K562 (cell line): ENCODE measurements at regions not wholly inside any gene's neighbourhood (a gene's known extent, or its start where the extent isn't known, plus 50 kb on each side); places are given as distances from the start of the nearest gene placed in this dataset.

Source experiments
- ATAC-seq: fragments of 200-7000 bp; cut with Tn5 transposase; 3 replicates; pipeline ENCODE4 v1.9.1; 2020; ENCODE audit warnings: moderate library complexity
- BruUV-seq: library from RNA; stranded (reverse); fragments of 400-500 nt; replicated peaks from 2 replicates; lab custom pipeline; 2021; lab: Mats Ljungman, UMichigan
- CTCF ChIA-PET: fragments of 300-600 bp; formaldehyde crosslinking; extraction: SDS; loops from one replicate; lab custom pipeline; 2021; ENCODE audit warnings: low intra/inter-chr PET ratio; lab: Yijun Ruan, JAX
- POLR2A ChIA-PET: fragments of 300-600, 350-650 bp; sonication (Branson Sonifier 250); formaldehyde crosslinking; extraction: SDS; loops from one replicate; lab custom pipeline; 2021; ENCODE audit warnings: antibody characterized with exemption, inconsistent platforms; lab: Yijun Ruan, JAX
- DNase-seq, 4 experiments: peaks; one replicate each; pipeline versions ENCODE4 v3.0.0 to v3.0.0-alpha.2; 2011 to 2018; ENCODE audit warnings: low spot score in 3 of 4, mixed read lengths in 3 of 4; ENCODE audit errors: extremely low read depth in 1 of 4
- FAIRE-seq: peaks from 2 replicates; lab custom pipeline; 2011; peaks lifted over from hg19 to GRCh38; lab: Jason Lieb, UNC
- H2AFZ ChIP-seq: 2 replicates; pipeline ENCODE4 v1.6.0; 2011; ENCODE audit warnings: low read depth, low read length, control low read depth, inconsistent platforms
- H3K27ac ChIP-seq: fragments of 200-600 bp; 3 replicates; pipeline ENCODE4 v1.8.0; 2011; ENCODE audit warnings: low read depth, mild to moderate bottlenecking, control low read depth, inconsistent platforms, low read length, moderate library complexity, mixed read lengths; ENCODE audit errors: extremely low read depth
- H3K27me3 ChIP-seq, 2 experiments: fragments of 300-600 bp in 1 of 2; 2 replicates in 1 of 2; 3 replicates in 1 of 2; pipeline versions ENCODE4 v1.6.0 to v1.8.0; 2011; ENCODE audit warnings: inconsistent platforms in 2 of 2, low read length in 2 of 2, mild to moderate bottlenecking in 1 of 2, mixed read lengths in 1 of 2, moderate library complexity in 1 of 2; ENCODE audit not compliant: control insufficient read depth in 2 of 2, insufficient read depth in 2 of 2
- H3K36me3 ChIP-seq: fragments of 300-600 bp; 3 replicates; pipeline ENCODE4 v1.8.0; 2011; ENCODE audit warnings: mild to moderate bottlenecking, low read length, inconsistent platforms; ENCODE audit not compliant: control insufficient read depth, insufficient read depth
- H3K4me1 ChIP-seq, 2 experiments: fragments of 200-600 bp in 1 of 2; replicated peaks in 1 of 2; 2 replicates in 1 of 2; 3 replicates in 1 of 2; pipeline versions ENCODE4 v1.5.1 to v1.8.0; 2011; ENCODE audit warnings: inconsistent platforms in 2 of 2, low read length in 2 of 2, mild to moderate bottlenecking in 1 of 2, mixed read lengths in 1 of 2, moderate library complexity in 1 of 2; ENCODE audit not compliant: control insufficient read depth in 2 of 2, insufficient read depth in 2 of 2
- H3K4me2 ChIP-seq: 2 replicates; pipeline ENCODE4 v1.6.1; 2011; ENCODE audit warnings: low read length, control low read depth, inconsistent platforms, mixed read lengths; ENCODE audit not compliant: insufficient read depth
- H3K4me3 ChIP-seq: fragments of 200-600 bp; sonication (generic), shearing (Covaris generic); 2 replicates; pipeline ENCODE4 v1.5.1; 2016; ENCODE audit warnings: control low read depth, inconsistent platforms
- H3K79me2 ChIP-seq: fragments of 200-600 bp; 3 replicates; pipeline ENCODE4 v1.8.0; 2011; ENCODE audit warnings: low read length, inconsistent platforms; ENCODE audit not compliant: control insufficient read depth, insufficient read depth
- H3K9ac ChIP-seq, 2 experiments: 2 replicates each; pipeline versions ENCODE4 v1.6.0 to v1.6.1; 2011; ENCODE audit warnings: low read depth in 2 of 2, low read length in 2 of 2, control low read depth in 1 of 2, inconsistent platforms in 1 of 2, mild to moderate bottlenecking in 1 of 2, mixed read lengths in 1 of 2; ENCODE audit not compliant: insufficient read depth in 1 of 2
- H3K9me1 ChIP-seq: one replicate; pipeline ENCODE4 v1.6.0; 2011; ENCODE audit warnings: inconsistent platforms, mild to moderate bottlenecking, low read length, moderate library complexity; ENCODE audit not compliant: control insufficient read depth, insufficient read depth
- H3K9me3 ChIP-seq: replicated peaks from 2 replicates; pipeline ENCODE4 v1.5.1; 2011; ENCODE audit warnings: low read depth, low read length, inconsistent platforms; ENCODE audit not compliant: control insufficient read depth, insufficient read depth
- H4K20me1 ChIP-seq: replicated peaks from 2 replicates; pipeline ENCODE4 v1.6.1; 2011; ENCODE audit warnings: low read length, inconsistent platforms, mixed read lengths; ENCODE audit not compliant: control insufficient read depth, insufficient read depth
- CREB5 ChIP-seq: fragments of 250-450 bp; sonication (Bioruptor Pico); IDR thresholded peaks from 2 replicates; pipeline ENCODE4 v1.5.0; 2020; ENCODE audit warnings: mild to moderate bottlenecking
- DEAF1 ChIP-seq: fragments of 450-650 bp; formaldehyde crosslinking; IDR thresholded peaks from 2 replicates; pipeline ENCODE4 v1.4.0; 2020; ENCODE audit warnings: mild to moderate bottlenecking, moderate library complexity
- TFAP4 ChIP-seq: sonication (generic); formaldehyde crosslinking; IDR thresholded peaks from 2 replicates; pipeline ENCODE4 v1.8.0; 2022; ENCODE audit warnings: missing genetic modification reagents, mild to moderate bottlenecking, moderate library complexity, borderline replicate concordance
- TRIM28 ChIP-seq: fragments of 450-650 bp; IDR thresholded peaks from 2 replicates; pipeline ENCODE4 v1.6.1; 2017
- ZNF707 ChIP-seq: fragments of 250-450 bp; sonication (Bioruptor Pico); conservative IDR thresholded peaks from 2 replicates; pipeline ENCODE4 v1.8.0; 2022; ENCODE audit warnings: inconsistent platforms, mild to moderate bottlenecking, moderate library complexity
- WGBS: fragments of 100-300 bp; shearing (Covaris generic); methylation state at CpG from one replicate; pipeline ENCODE4 v1.1.6; 2016; ENCODE audit warnings: low coverage, mixed read lengths; ENCODE audit not compliant: insufficient coverage; ENCODE audit errors: missing lambda C conversion rate; 5-methylcytosine and 5-hydroxymethylcytosine counted together
- in situ Hi-C: fragments of 300-500 bp; cut with MboI; formaldehyde crosslinking; loops from 4 replicates; pipeline ENCODE4 v1.15.0; 2018; ENCODE audit warnings: inconsistent platforms, mixed read lengths
- intact Hi-C: fragments of 100-400 bp; cut with micrococcal nuclease; formaldehyde crosslinking; loops from 2 replicates; pipeline ENCODE4 v1.14.2; 2022

- no peak for TF ChIP-seq TFAP4 (CRISPR knock-in tag)
- no peak for TF ChIP-seq CREB5 (CRISPR knock-in tag)
- no peak for TF ChIP-seq TRIM28
Observed at GRCh38 chr7:69018200-69018599, 580.1 kb upstream of the AUTS2 start (continued).

GRCh38 chr7:69019437-69019836, 578.8 kb upstream of the AUTS2 start:
- Histone ChIP-seq H2AFZ (no peak overlapping the region), H3K4me1 (no peaks in the 10 kb centered on the region), H3K9me3 (no peaks in the 10 kb centered on the region), H3K27ac (no peak overlapping the region), H3K9me1 (no peaks in the 10 kb centered on the region), H3K36me3 (no peaks in the 10 kb centered on the region), H3K9ac (no peak overlapping the region), H3K4me2 (no peak overlapping the region), H3K79me2 (no peaks in the 10 kb centered on the region), H4K20me1 (no peaks in the 10 kb centered on the region), H3K27me3 (no peaks in the 10 kb centered on the region), H3K4me3 (no peak overlapping the region)
- peak; percentile 89 for TF ChIP-seq ZNF707
- no peak for TF ChIP-seq DEAF1
- FAIRE-seq (no peak), ATAC-seq (no peak), DNase-seq (no peak)
- intact Hi-C loops (no loop called here), in situ Hi-C loops (no loop called here)
- POLR2A ChIA-PET: no interaction called here
- 2% methylated on average over 3 of the region's 3 CpGs for WGBS
- CTCF ChIA-PET: no interaction called here
- no TSS peak for BruUV-seq
